Lower leg skin (tissue), 4 donors: ENCODE measurements at regions not wholly inside any gene's neighbourhood (a gene's known extent, or its start where the extent isn't known, plus 50 kb on each side); places are given as distances from the start of the nearest gene placed in this dataset.

Experiments used
- DNase-seq, 2 donors: peaks; one replicate each; pipeline ENCODE4 v3.0.0-alpha.2; 2019; ENCODE audit warnings: low spot score in 2 of 2
- H3K4me3 ChIP-seq: fragments of 200-600 bp; sonication (generic); 2 replicates; pipeline ENCODE4 v1.5.1; 2017; ENCODE audit warnings: mild to moderate bottlenecking, low read depth; ENCODE audit not compliant: poor library complexity, severe bottlenecking
- CTCF ChIP-seq, 3 donors: fragments of 450-650 bp; IDR thresholded peaks; one replicate each; pipeline ENCODE4 v1.5.1; 2016; ENCODE audit warnings: antibody characterized with exemption in 3 of 3, mild to moderate bottlenecking in 3 of 3, moderate library complexity in 2 of 3
- POLR2A ChIP-seq, 2 donors: fragments of 450-650 bp; IDR thresholded peaks; one replicate each; pipeline ENCODE4 v1.6.1; 2016 to 2017; ENCODE audit warnings: antibody characterized with exemption in 2 of 2, mild to moderate bottlenecking in 1 of 2, moderate library complexity in 1 of 2
- WGBS, 2 donors: methylation state at CpG; one replicate each; pipeline ENCODE4 v1.1.5; 2018; 5-methylcytosine and 5-hydroxymethylcytosine counted together
- intact Hi-C: fragments of 100-400 bp; cut with DNase I; formaldehyde crosslinking; loops from one replicate; pipeline ENCODE4 v1.15.0; 2023; ENCODE audit warnings: low total_unique reads

- no peak overlapping the region for H3K4me3 ChIP-seq
- intact Hi-C loops: no loop called here
- no peak for DNase-seq
- WGBS, 2 donors: 67 to 70% methylated on average over 8 of the region's 8 CpGs
- TF ChIP-seq POLR2A (IDR thresholded peaks at IDR 0.05) (no peak), CTCF (IDR thresholded peaks at IDR 0.05) (no peak)
These were observed 94.4 kb upstream of the COL1A2 start for GRCh38 chr7:94300176-94300835.

GRCh38 chr7:94301024-94301586, 93.6 kb upstream of the COL1A2 start:
- intact Hi-C loops: no loop called here
- 38 to 42% methylated on average over 6 of the region's 6 CpGs for WGBS, 2 donors
- TF ChIP-seq POLR2A (IDR thresholded peaks at IDR 0.05) (no peak), CTCF (IDR thresholded peaks at IDR 0.05) (no peak)
- H3K4me3 ChIP-seq: no peak overlapping the region
- DNase-seq: peak; percentile 58 to 88

- intact Hi-C loops: no loop called here
- 47 to 53% methylated on average over 4 of the region's 4 CpGs for WGBS, 2 donors
- TF ChIP-seq POLR2A (IDR thresholded peaks at IDR 0.05): no peak
- no peak for TF ChIP-seq CTCF (IDR thresholded peaks at IDR 0.05)
- no peak for DNase-seq
- no peak overlapping the region for H3K4me3 ChIP-seq
These were observed 91.6 kb upstream of the COL1A2 start for GRCh38 chr7:94303118-94303517.

- TF ChIP-seq POLR2A (IDR thresholded peaks at IDR 0.05): no peak
- no peak for TF ChIP-seq CTCF (IDR thresholded peaks at IDR 0.05)
- DNase-seq: no peak
- intact Hi-C loops: no loop called here
- 14 to 16% methylated on average over 7 of the region's 7 CpGs for WGBS, 2 donors
- no peak overlapping the region for H3K4me3 ChIP-seq
These were observed 91.0 kb upstream of the COL1A2 start for GRCh38 chr7:94303695-94304094.

- no peak for DNase-seq
- TF ChIP-seq POLR2A (IDR thresholded peaks at IDR 0.05): no peak
- TF ChIP-seq CTCF (IDR thresholded peaks at IDR 0.05): no peak
- intact Hi-C loops: no loop called here
- no peak overlapping the region for H3K4me3 ChIP-seq
- WGBS, 2 donors: 93 to 94% methylated on average over 2 of the region's 2 CpGs
These were observed 89.8 kb upstream of the COL1A2 start for GRCh38 chr7:94304878-94305277.

- intact Hi-C loops: no loop called here
- TF ChIP-seq POLR2A (IDR thresholded peaks at IDR 0.05) (no peak), CTCF (IDR thresholded peaks at IDR 0.05) (no peak)
- DNase-seq: no peak
- no peak overlapping the region for H3K4me3 ChIP-seq
- WGBS, 2 donors: 61 to 77% methylated on average over 3 of the region's 3 CpGs
These were observed 88.9 kb upstream of the COL1A2 start for GRCh38 chr7:94305836-94306235.
